ENCODE measurements at regions not wholly inside any gene's neighbourhood (a gene's known extent, or its start where the extent isn't known, plus 50 kb on each side); places are given as distances from the start of the nearest gene placed in this dataset.

GRCh38 chr9:103658156-103658555, 436.0 kb upstream of the SMC2 start:
- no peak for DNase-seq

- DNase-seq, result no peak
Measured at GRCh38 chr9:103660830-103661229, 433.3 kb upstream of the SMC2 start.

DNA sequence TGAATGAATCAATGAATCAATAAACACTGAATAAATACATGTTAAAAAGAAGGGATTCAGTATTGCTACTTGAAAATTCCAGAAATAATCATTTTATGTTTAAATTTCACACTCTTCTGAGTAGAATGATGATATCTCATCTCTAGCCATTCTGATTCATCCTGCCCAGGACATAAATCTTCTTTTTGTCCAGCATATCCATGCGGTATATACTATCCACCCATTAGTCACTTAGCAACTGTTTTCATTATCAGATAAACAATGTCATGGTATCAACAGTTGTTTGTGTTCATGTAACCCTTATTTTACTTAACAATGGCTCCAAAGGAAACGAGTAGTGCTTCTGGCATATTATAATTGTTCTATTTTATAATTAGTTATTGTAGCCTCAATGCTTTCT, 432.4 kb upstream of the SMC2 start:
- DNase-seq, result no peak

DNA sequence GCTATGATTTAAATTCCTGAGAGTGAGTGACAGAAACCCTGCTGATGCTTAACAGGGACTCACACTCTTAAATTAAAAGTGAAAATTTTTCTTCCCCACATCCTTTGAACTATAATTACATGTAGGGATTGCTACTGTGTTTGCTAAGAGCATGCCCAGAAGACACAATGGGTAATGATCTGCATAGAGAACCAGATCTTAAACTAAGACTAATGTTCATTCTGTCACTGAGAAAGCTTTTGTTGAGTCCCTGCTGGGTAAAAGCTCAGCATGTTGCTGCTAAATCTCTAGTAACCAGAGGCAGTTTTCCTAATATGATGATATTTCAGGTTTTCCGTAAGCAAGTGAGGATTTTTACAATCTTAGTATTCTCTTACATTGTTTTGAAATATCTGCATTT, 424.8 kb upstream of the SMC2 start:
- no peak for DNase-seq

- no peak for DNase-seq
Measured at GRCh38 chr9:103674271-103674670, 419.8 kb upstream of the SMC2 start.

- no peak for DNase-seq
Measured at GRCh38 chr9:103680581-103680980, 413.5 kb upstream of the SMC2 start.

GRCh38 chr9:103681435-103681834, 412.7 kb upstream of the SMC2 start:
- no peak for DNase-seq

DNA sequence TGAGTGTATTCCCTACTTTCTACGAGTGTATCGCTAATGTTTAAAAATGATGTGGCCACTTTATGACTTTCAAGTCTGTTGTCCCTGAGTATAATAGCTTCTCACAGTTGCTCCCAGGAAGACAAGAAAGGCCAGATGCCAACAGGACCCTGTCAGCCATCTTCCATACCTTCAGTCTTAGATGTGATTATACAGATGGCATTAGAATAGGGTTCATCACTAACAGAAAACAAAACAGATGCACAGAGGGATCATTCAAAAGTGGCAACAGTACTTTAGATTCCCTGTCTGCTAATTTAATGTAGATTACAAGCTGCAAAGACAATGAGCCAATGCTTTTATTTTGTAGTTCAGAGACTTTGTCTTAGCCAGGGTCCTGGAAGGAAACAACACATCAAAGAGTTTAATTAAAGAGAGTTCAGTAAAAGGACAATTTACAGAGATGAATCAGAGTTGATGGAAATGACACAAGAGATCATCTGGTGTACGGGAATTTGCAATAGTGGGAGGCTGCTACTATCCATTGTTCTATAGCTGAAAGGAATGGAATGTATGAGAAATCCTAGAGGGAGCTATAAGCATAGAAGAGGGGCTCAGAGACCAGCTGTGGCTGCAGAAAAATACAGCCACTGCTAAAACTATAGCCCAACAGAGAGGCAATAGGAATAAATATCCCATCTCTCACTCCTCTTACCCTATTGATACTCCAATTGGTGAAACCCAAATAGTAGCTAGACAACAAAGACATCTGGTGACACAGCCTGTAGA, 393.7 kb upstream of the SMC2 start:
- DNase-seq, result no peak

- DNase-seq, result no peak
Measured at GRCh38 chr9:103702572-103702971, 391.5 kb upstream of the SMC2 start.

- no peak for DNase-seq
Measured at GRCh38 chr9:103707181-103707580, 386.9 kb upstream of the SMC2 start.

DNA sequence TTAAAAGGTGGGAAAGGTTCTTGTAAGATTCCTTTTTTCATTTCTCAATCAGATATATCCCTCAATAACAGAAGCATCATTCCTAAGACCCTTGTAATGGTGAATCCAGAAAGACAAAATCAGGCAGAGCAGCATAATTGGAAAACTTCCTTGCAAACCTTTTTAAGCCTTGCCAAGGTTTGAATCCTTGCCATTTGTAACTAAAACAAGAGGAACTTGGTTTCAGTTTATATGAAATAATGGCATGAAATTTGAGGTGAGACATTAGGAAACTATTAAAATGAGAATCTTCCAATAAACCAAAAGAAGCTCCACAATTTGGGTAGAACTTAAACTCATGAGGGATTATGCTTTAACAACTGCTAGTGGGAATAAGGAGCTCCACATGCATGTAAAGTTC, 384.7 kb upstream of the SMC2 start:
- DNase-seq, result no peak

DNA sequence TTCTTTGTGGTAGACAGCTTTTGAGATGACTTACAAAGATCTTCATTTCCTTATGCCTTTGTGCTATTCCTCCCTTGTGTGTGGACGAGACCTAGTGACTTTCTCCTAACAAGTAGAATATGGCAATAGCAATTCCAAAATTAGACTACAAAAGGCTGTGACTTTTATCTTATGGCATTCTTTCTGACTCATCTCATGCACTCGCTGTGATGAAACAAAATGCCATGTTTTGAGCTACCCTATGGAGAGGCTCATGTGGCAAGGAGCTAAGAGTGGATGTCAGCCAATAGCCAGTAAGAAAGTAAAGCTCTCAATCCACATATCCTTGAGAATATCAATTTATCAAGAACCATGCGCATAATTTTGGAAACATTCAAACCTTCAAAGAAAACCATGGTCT, 380.5 kb upstream of the SMC2 start:
- no peak for DNase-seq

DNA sequence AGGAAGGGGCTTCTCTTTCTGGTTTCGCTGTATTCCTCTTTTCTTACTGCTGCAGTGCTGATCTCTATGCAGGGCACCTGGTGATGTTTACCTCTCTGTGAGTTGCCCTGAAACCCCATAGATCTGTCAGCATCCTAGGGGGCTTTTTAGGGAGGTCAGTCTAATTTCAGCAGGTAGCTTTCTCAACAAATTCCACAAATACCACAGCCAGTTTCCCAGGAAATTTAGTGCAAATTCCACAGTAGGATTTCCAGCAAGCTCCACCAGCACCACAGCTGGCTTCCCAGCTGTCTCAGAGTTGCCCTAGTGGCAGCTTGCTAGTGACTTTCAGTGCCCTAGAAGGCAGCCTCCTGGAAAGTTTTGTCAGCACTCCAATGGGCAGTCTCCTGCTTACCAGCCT, 379.1 kb upstream of the SMC2 start:
- DNase-seq, result no peak

DNA sequence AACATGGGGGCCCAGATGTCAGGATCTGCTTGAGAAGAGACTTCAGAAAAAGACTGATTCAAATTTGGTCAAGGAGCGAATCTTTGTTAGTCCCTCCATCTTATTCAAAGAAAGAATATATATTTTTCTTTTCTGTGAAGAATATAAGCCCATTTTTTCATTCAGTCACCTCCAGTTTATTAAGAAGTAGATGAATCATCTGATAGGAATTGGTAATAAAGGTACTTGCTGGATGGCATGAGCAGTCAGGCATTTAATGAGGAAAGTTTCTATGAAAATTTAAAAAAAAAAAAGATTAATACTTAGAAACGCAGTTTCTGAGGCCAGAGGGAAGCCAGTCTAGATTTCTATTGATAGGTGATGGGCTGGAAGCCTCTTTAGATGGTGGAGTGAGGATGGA, 373.1 kb upstream of the SMC2 start:
- DNase-seq, result no peak

DNA sequence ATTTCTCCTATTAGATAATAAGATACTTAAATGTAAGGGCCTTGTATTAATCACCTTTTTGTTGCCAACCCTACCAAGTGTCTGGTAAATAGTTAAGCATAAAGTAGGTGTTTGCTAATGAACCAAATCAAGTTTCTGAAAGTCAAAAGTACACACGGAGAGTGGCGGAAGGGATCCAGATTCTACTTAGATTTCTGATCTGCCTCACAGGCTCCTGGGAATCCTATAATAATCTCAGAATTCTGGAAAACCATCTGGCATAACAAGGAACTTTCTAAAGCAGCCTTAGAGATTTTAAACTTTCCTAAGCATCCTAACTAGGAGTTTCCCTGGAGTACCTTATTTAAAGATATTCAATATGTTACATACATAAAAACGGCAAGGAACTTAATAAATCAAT, 363.2 kb upstream of the SMC2 start:
- DNase-seq, result no peak

GRCh38 chr9:103731541-103731940, 362.6 kb upstream of the SMC2 start:
- DNase-seq, result no peak

- DNase-seq, result no peak
Measured at GRCh38 chr9:103734471-103734870, 359.6 kb upstream of the SMC2 start.

- DNase-seq, result no peak
Measured at GRCh38 chr9:103755441-103755840, 338.7 kb upstream of the SMC2 start.

- DNase-seq, result no peak
Measured at GRCh38 chr9:103755986-103756385, 338.1 kb upstream of the SMC2 start.

DNA sequence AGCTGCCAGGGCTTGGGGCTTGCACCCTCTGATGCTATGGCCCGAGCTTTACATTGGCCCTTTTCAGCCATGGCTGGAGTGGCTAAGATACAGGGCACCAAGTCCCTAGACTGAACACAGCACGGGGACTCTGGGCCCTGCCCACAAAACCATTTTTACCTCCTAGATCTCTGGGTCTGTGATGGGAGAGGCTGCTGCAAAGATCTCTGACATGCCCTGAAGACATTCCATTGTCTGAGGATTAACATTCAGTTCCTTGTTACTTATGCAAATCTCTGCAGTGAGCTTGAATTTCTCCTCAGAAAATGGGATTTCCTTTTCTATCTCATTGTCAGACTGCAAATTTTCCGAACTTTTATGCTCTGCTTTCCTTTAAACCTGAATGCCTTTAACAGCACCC, 337.0 kb upstream of the SMC2 start:
- no peak for DNase-seq

DNA sequence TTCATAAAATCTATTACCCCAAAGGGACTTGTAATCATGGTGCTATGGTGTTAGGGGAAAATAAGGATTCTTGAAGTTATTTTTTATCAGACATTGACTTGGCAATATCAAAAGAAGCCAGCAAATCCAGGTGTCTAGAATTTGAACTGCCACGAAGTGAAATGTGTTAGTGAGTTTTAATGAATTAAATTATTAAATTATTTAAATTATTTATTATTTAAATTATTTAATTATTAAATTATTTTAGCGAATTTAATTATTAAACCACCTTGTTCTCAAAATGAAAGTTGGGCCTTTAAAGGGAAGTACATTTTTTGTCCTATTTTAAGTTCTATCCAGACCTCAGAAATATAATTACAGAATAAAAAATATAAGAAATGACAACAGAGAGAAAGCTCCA, 332.6 kb upstream of the SMC2 start:
- DNase-seq, result no peak

GRCh38 chr9:103789686-103790085, 304.4 kb upstream of the SMC2 start:
- DNase-seq, result no peak

DNA sequence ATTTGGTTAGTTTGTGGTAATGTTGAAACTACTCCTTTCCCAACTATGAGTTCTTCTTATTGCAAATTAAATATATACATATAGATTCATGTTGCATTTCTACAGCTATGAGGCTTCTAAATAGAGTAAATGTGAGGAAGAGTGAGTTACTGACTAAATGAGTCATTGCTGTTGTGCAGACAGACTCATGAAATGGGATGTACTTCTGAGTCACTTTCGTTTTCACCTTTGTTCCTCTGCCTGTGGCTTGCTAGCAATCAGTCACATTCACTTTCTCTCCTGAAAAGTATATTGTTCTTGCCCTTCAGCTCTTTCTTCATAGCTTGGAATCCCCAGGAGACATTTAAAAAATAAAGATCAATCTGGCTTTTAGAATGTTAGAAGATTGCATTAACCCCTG, 295.5 kb upstream of the SMC2 start:
- no peak for DNase-seq

- DNase-seq, result no peak
Measured at GRCh38 chr9:103799959-103800358, 294.1 kb upstream of the SMC2 start.

- DNase-seq, result no peak
Measured at GRCh38 chr9:103802068-103802467, 292.0 kb upstream of the SMC2 start.

GRCh38 chr9:103803245-103803644, 290.9 kb upstream of the SMC2 start:
- no peak for DNase-seq
